RWPE2 (cell line): ENCODE measurements at regions not wholly inside any gene's neighbourhood (a gene's known extent, or its start where the extent isn't known, plus 50 kb on each side); places are given as distances from the start of the nearest gene placed in this dataset.

Experiments used
- ATAC-seq: fragments of 200-7000 bp; cut with Tn5 transposase; 3 replicates; pipeline ENCODE4 v1.9.1; 2021; ENCODE audit warnings: low read depth
- DNase-seq: peaks from one replicate; pipeline ENCODE4 v3.0.0-alpha.2; 2020; ENCODE audit warnings: low spot score
- H3K27ac ChIP-seq: fragments of 450-650 bp; 2 replicates; pipeline ENCODE4 v1.5.1; 2017; ENCODE audit warnings: mild to moderate bottlenecking; ENCODE audit not compliant: poor library complexity, severe bottlenecking
- H3K27me3 ChIP-seq: fragments of 250-450 bp; sonication (Bioruptor Pico); 2 replicates; pipeline ENCODE4 v1.5.1; 2021; ENCODE audit warnings: mild to moderate bottlenecking, moderate library complexity; ENCODE audit not compliant: insufficient read depth, poor library complexity, severe bottlenecking
- H3K36me3 ChIP-seq: fragments of 250-450 bp; sonication (Bioruptor Pico); 2 replicates; pipeline ENCODE4 v1.5.1; 2020; ENCODE audit warnings: low read depth, mild to moderate bottlenecking, moderate library complexity
- H3K4me1 ChIP-seq: fragments of 250-450 bp; sonication (Bioruptor Pico); 2 replicates; pipeline ENCODE4 v1.5.1; 2021; ENCODE audit warnings: mild to moderate bottlenecking, moderate library complexity; ENCODE audit not compliant: insufficient read depth, poor library complexity, severe bottlenecking
- H3K4me3 ChIP-seq: fragments of 250-450 bp; sonication (Bioruptor Pico); 2 replicates; pipeline ENCODE4 v1.5.1; 2021; ENCODE audit warnings: mild to moderate bottlenecking, moderate library complexity; ENCODE audit not compliant: severe bottlenecking
- H3K9me3 ChIP-seq: fragments of 250-450 bp; sonication (Bioruptor Pico); 2 replicates; pipeline ENCODE4 v1.5.1; 2021; ENCODE audit warnings: mild to moderate bottlenecking, moderate library complexity; ENCODE audit not compliant: severe bottlenecking
- TF ChIP-seq, protein P1 (sequence below): fragments of 450-650 bp; IDR thresholded peaks from one replicate; pipeline ENCODE4 v1.5.1; 2017; ENCODE audit warnings: mild to moderate bottlenecking, moderate library complexity; ENCODE audit not compliant: poor library complexity, severe bottlenecking

DNA sequence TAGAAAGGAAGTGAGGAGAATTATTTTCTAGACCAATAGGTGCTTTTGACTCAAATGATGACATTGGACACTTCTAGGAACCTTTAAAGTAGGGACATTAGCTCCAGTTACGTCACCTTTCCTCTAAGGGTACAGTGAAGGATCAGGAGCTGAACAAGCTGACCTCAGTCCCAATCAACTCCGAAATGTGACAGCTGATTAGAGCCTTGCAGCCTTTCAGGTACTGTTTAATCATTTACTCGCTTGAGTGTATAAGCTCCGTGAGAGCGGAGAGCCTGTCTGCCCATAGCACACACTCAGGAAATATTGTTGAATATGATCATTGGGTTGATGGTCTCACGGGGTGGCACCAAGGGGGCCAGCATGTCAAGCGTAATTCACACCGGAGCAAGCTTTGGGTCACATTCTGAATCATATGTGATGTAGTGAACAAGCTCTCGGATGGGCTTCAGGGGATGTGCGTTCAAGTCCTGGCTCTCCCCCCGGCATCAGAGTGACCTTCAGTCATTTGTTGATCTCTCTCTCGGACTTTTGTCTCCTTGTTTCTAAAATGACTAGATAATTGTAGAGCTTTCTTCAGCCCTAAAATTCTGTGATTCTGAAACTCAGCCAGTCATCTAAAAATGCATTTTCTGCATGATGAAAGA, 141.9 kb downstream of the ZIC5 start:
- Histone ChIP-seq H3K36me3 (no peaks in the 10 kb centered on the region), H3K27me3 (no peaks in the 10 kb centered on the region)
- TF ChIP-seq, protein P1, sequence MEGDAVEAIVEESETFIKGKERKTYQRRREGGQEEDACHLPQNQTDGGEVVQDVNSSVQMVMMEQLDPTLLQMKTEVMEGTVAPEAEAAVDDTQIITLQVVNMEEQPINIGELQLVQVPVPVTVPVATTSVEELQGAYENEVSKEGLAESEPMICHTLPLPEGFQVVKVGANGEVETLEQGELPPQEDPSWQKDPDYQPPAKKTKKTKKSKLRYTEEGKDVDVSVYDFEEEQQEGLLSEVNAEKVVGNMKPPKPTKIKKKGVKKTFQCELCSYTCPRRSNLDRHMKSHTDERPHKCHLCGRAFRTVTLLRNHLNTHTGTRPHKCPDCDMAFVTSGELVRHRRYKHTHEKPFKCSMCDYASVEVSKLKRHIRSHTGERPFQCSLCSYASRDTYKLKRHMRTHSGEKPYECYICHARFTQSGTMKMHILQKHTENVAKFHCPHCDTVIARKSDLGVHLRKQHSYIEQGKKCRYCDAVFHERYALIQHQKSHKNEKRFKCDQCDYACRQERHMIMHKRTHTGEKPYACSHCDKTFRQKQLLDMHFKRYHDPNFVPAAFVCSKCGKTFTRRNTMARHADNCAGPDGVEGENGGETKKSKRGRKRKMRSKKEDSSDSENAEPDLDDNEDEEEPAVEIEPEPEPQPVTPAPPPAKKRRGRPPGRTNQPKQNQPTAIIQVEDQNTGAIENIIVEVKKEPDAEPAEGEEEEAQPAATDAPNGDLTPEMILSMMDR, result no peak

DNA sequence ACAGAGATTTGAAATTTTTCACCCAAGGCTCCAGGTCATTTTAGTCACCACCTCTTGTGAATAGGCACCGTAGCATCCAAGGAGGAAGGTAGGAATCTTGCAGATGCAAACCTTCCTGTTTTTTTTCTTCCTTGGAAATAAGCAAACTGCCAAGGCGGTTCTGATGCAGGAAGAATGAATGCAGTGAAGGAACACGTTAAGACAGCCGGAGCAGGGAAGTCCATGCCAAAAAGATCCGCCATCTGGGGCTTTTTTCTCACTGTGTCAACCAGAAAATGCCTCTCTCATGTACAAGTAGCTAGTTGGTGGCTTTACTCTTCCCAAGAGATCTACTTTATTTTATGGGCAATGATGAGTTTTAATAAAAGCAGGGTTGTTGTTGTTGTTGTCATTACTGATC, 142.4 kb downstream of the ZIC5 start:
- DNase-seq, result no peak
- H3K27ac ChIP-seq, result no peak overlapping the region
- ATAC-seq, result no peak
- H3K4me3 ChIP-seq, result no peak overlapping the region
- H3K9me3 ChIP-seq, result no peaks in the 10 kb centered on the region
- no peaks in the 10 kb centered on the region for H3K36me3 ChIP-seq
- H3K27me3 ChIP-seq, result no peaks in the 10 kb centered on the region
- TF ChIP-seq, protein P1, result no peak
- no peaks in the 10 kb centered on the region for H3K4me1 ChIP-seq

More for the DNA sequence above, 141.9 kb downstream of the ZIC5 start:
- DNase-seq, result no peak
- H3K4me3 ChIP-seq, result no peak overlapping the region
- no peaks in the 10 kb centered on the region for H3K4me1 ChIP-seq
- no peaks in the 10 kb centered on the region for H3K9me3 ChIP-seq
- H3K27ac ChIP-seq, result no peak overlapping the region
- no peak for ATAC-seq

DNA sequence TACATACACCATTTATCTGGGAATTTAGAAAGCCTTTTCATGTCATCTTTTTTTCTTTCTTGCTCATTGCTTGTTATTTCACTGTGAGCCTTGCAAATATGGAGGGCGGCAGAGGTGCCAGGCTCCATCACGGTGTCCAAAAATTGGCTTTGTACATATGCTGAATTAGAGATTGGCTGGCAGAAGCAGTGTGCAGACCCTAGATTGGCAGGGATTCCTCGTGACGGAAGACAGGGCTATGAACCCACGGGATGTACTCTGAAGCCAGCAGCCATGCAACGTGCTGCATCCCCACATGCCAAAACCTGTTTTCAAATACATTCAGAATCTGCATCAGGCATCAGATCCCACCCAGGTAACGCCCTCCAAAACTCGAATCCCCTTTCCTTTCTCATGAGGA, 142.8 kb downstream of the ZIC5 start:
- TF ChIP-seq, protein P1, result no peak
- Histone ChIP-seq H3K27me3 (no peaks in the 10 kb centered on the region), H3K9me3 (no peaks in the 10 kb centered on the region), H3K36me3 (no peaks in the 10 kb centered on the region), H3K4me3 (no peak overlapping the region), H3K4me1 (no peaks in the 10 kb centered on the region), H3K27ac (no peak overlapping the region)
- DNase-seq (no peak), ATAC-seq (no peak)

GRCh38 chr13:99828123-99828522, 143.4 kb downstream of the ZIC5 start:
- no peaks in the 10 kb centered on the region for H3K27me3 ChIP-seq
- no peaks in the 10 kb centered on the region for H3K9me3 ChIP-seq
- no peak for ATAC-seq
- DNase-seq, result no peak
- no peaks in the 10 kb centered on the region for H3K36me3 ChIP-seq
- no peak overlapping the region for H3K4me3 ChIP-seq
- TF ChIP-seq, protein P1, result no peak
- no peak overlapping the region for H3K27ac ChIP-seq
- H3K4me1 ChIP-seq, result no peaks in the 10 kb centered on the region

- DNase-seq (no peak), ATAC-seq (no peak)
- Histone ChIP-seq H3K36me3 (no peaks in the 10 kb centered on the region), H3K27ac (no peak overlapping the region), H3K9me3 (no peaks in the 10 kb centered on the region), H3K27me3 (no peaks in the 10 kb centered on the region), H3K4me3 (no peak overlapping the region), H3K4me1 (no peaks in the 10 kb centered on the region)
- TF ChIP-seq, protein P1, result no peak
Measured at GRCh38 chr13:99827011-99827772, 144.4 kb downstream of the ZIC5 start.
